ENCODE measurements at regions not wholly inside any gene's neighbourhood (a gene's known extent, or its start where the extent isn't known, plus 50 kb on each side); places are given as distances from the start of the nearest gene placed in this dataset.

- DNase-seq: no peak
Observed at GRCh38 chr3:194982472-194982871, 288.5 kb downstream of the XXYLT1 start.

- DNase-seq: no peak
Observed at GRCh38 chr3:194983121-194983520, 287.8 kb downstream of the XXYLT1 start.

GRCh38 chr3:194983620-194984019 is 287.3 kb downstream of the XXYLT1 start:
- no peak for DNase-seq

GRCh38 chr3:194984066-194984465 is 286.9 kb downstream of the XXYLT1 start:
- DNase-seq: no peak

- DNase-seq: no peak
Observed at GRCh38 chr3:194984622-194985021, 286.3 kb downstream of the XXYLT1 start.

GRCh38 chr3:194985031-194985578 is 285.9 kb downstream of the XXYLT1 start:
- DNase-seq: peak; percentile 64

- no peak for DNase-seq
Observed at GRCh38 chr3:194986208-194987043, 284.5 kb downstream of the XXYLT1 start.

- peak; percentile 31 for DNase-seq
Observed at GRCh38 chr3:194987571-194988494, 283.1 kb downstream of the XXYLT1 start.

GRCh38 chr3:194988495-194989165 is 282.3 kb downstream of the XXYLT1 start:
- DNase-seq: peak; percentile 24

GRCh38 chr3:194989241-194989640 is 281.7 kb downstream of the XXYLT1 start:
- DNase-seq: no peak

- DNase-seq: no peak
Observed at GRCh38 chr3:194990454-194991337, 280.3 kb downstream of the XXYLT1 start.

GRCh38 chr3:194991338-194991654 is 279.7 kb downstream of the XXYLT1 start:
- no peak for DNase-seq

- no peak for DNase-seq
Observed at GRCh38 chr3:194993896-194994295, 277.1 kb downstream of the XXYLT1 start.

- no peak for DNase-seq
Observed at GRCh38 chr3:194994551-194994981, 276.4 kb downstream of the XXYLT1 start.

- DNase-seq: no peak
Observed at GRCh38 chr3:194995334-194995733, 275.6 kb downstream of the XXYLT1 start.

GRCh38 chr3:194995922-194996321 is 275.0 kb downstream of the XXYLT1 start:
- DNase-seq: no peak

- no peak for DNase-seq
Observed at GRCh38 chr3:194996746-194997145, 274.2 kb downstream of the XXYLT1 start.

- no peak for DNase-seq
Observed at GRCh38 chr3:194998417-194998816, 272.5 kb downstream of the XXYLT1 start.

- DNase-seq: no peak
Observed at GRCh38 chr3:194998948-194999347, 272.0 kb downstream of the XXYLT1 start.

- DNase-seq: no peak
Observed at GRCh38 chr3:194999491-194999890, 271.5 kb downstream of the XXYLT1 start.

GRCh38 chr3:195001261-195001660 is 269.7 kb downstream of the XXYLT1 start:
- no peak for DNase-seq
